PC-9 (cell line): ENCODE measurements at regions not wholly inside any gene's neighbourhood (a gene's known extent, or its start where the extent isn't known, plus 50 kb on each side); places are given as distances from the start of the nearest gene placed in this dataset.

Source experiments
- EZH2 ChIP-seq: fragments of 200-600 bp; sonication (generic); IDR thresholded peaks from 2 replicates; pipeline ENCODE4 v1.8.0; 2017; ENCODE audit warnings: antibody characterized with exemption, low read depth
- TF ChIP-seq, protein P1 (sequence below): fragments of 200-600 bp; sonication (generic); conservative IDR thresholded peaks from 2 replicates; pipeline ENCODE4 v1.6.1; 2017; ENCODE audit warnings: mixed run types, antibody characterized with exemption, mild to moderate bottlenecking, moderate library complexity

- TF ChIP-seq, protein P1, sequence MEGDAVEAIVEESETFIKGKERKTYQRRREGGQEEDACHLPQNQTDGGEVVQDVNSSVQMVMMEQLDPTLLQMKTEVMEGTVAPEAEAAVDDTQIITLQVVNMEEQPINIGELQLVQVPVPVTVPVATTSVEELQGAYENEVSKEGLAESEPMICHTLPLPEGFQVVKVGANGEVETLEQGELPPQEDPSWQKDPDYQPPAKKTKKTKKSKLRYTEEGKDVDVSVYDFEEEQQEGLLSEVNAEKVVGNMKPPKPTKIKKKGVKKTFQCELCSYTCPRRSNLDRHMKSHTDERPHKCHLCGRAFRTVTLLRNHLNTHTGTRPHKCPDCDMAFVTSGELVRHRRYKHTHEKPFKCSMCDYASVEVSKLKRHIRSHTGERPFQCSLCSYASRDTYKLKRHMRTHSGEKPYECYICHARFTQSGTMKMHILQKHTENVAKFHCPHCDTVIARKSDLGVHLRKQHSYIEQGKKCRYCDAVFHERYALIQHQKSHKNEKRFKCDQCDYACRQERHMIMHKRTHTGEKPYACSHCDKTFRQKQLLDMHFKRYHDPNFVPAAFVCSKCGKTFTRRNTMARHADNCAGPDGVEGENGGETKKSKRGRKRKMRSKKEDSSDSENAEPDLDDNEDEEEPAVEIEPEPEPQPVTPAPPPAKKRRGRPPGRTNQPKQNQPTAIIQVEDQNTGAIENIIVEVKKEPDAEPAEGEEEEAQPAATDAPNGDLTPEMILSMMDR: no peak
- TF ChIP-seq EZH2: no peak
Observed at GRCh38 chr5:97991236-97991635, 782.2 kb upstream of the RGMB start.
